Body of pancreas (tissue), 4 donors: ENCODE measurements at regions not wholly inside any gene's neighbourhood (a gene's known extent, or its start where the extent isn't known, plus 50 kb on each side); places are given as distances from the start of the nearest gene placed in this dataset.

Experiments used
- ATAC-seq: fragments of 150-250 bp; one replicate; pipeline ENCODE4 v1.9.1; 2016
- DNase-seq, 4 donors: peaks; one replicate each; pipeline ENCODE4 v3.0.0-alpha.2; 2019
- H3K27ac ChIP-seq, 4 donors: fragments of 200-600 bp; sonication (generic); 1 replicate in 3 of 4; 2 replicates in 1 of 4; pipeline versions ENCODE4 v1.5.1 to v1.6.1; 2016 to 2019; ENCODE audit warnings: mild to moderate bottlenecking in 1 of 4, mixed read lengths in 1 of 4, moderate library complexity in 1 of 4
- H3K27me3 ChIP-seq, 2 donors: fragments of 200-600 bp; sonication (generic); one replicate each; pipeline ENCODE4 v1.6.0; 2016; ENCODE audit warnings: mild to moderate bottlenecking in 1 of 2
- H3K36me3 ChIP-seq, 2 donors: fragments of 200-600 bp; sonication (generic); replicated peaks in 1 of 2; 2 replicates each; pipeline ENCODE4 v1.5.1; 2016; ENCODE audit warnings: low read depth in 2 of 2; ENCODE audit not compliant: insufficient read depth in 1 of 2
- H3K4me1 ChIP-seq: fragments of 200-600 bp; sonication (generic); one replicate; pipeline ENCODE4 v1.6.0; 2016
- H3K4me3 ChIP-seq, 2 donors: fragments of 200-600 bp; sonication (generic); 1 replicate in 1 of 2; 2 replicates in 1 of 2; pipeline ENCODE4 v1.5.1; 2016 to 2019
- H3K9me3 ChIP-seq, 3 donors: fragments of 200-600 bp; sonication (generic); 1 replicate in 2 of 3; 2 replicates in 1 of 3; pipeline ENCODE4 v1.5.1; 2016
- POLR2A ChIP-seq, 3 donors: fragments of 450-650 bp; IDR thresholded peaks; one replicate each; pipeline ENCODE4 v1.6.1; 2016; ENCODE audit warnings: antibody characterized with exemption in 3 of 3, mild to moderate bottlenecking in 2 of 3
- WGBS, 2 donors: methylation state at CpG; one replicate each; pipeline ENCODE4 v1.1.5; 2017; 5-methylcytosine and 5-hydroxymethylcytosine counted together
- intact Hi-C: fragments of 100-400 bp; cut with DNase I; formaldehyde crosslinking; loops from one replicate; pipeline ENCODE4 v1.15.1; 2023
- TF ChIP-seq, protein P1 (sequence below), 7 experiments: fragments of 450-650 bp in 4 of 7; fragments of 200-600 bp in 3 of 7; sonication (generic) in 3 of 7; IDR thresholded peaks; one replicate each; pipeline ENCODE4 v1.5.1; 2016 to 2019; ENCODE audit warnings: antibody characterized with exemption in 7 of 7

DNA sequence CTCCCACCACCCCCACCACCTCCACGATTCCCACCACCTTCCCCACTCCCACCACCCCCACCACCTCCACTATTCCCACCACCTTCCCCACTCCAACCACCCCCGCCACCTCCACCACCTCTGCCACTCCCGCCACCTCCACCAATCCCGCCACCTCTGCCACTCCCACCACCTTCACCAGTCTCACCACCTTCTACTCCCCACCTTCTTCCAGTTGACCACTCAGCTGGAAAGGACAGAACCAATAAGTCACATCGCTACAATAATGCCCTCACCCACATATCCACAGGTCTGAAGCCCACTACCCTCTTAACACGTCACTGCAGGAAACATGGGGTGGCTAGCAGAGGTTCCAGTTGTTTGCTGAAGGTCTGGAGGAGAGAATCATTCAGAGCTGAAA lies 93.5 kb upstream of the PAX2 start:
- no peak overlapping the region for H3K27ac ChIP-seq
- no peak for DNase-seq
- no peak for ATAC-seq
- peaks cover 0 to 22% of the 10 kb centered on the region in 2 donors for H3K27me3 ChIP-seq
- H3K4me1 ChIP-seq: peaks cover 30% of the 10 kb centered on the region
- no peak overlapping the region for H3K4me3 ChIP-seq
- TF ChIP-seq, protein P1, sequence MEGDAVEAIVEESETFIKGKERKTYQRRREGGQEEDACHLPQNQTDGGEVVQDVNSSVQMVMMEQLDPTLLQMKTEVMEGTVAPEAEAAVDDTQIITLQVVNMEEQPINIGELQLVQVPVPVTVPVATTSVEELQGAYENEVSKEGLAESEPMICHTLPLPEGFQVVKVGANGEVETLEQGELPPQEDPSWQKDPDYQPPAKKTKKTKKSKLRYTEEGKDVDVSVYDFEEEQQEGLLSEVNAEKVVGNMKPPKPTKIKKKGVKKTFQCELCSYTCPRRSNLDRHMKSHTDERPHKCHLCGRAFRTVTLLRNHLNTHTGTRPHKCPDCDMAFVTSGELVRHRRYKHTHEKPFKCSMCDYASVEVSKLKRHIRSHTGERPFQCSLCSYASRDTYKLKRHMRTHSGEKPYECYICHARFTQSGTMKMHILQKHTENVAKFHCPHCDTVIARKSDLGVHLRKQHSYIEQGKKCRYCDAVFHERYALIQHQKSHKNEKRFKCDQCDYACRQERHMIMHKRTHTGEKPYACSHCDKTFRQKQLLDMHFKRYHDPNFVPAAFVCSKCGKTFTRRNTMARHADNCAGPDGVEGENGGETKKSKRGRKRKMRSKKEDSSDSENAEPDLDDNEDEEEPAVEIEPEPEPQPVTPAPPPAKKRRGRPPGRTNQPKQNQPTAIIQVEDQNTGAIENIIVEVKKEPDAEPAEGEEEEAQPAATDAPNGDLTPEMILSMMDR (IDR thresholded peaks at IDR 0.05): no peak
- no peak for TF ChIP-seq POLR2A (IDR thresholded peaks at IDR 0.05)
- H3K9me3 ChIP-seq: no peaks in the 10 kb centered on the region
- intact Hi-C loops: no loop called here
- H3K36me3 ChIP-seq: no peaks in the 10 kb centered on the region
- 69 to 70% methylated on average over 4 of the region's 6 CpGs for WGBS, 2 donors

DNA sequence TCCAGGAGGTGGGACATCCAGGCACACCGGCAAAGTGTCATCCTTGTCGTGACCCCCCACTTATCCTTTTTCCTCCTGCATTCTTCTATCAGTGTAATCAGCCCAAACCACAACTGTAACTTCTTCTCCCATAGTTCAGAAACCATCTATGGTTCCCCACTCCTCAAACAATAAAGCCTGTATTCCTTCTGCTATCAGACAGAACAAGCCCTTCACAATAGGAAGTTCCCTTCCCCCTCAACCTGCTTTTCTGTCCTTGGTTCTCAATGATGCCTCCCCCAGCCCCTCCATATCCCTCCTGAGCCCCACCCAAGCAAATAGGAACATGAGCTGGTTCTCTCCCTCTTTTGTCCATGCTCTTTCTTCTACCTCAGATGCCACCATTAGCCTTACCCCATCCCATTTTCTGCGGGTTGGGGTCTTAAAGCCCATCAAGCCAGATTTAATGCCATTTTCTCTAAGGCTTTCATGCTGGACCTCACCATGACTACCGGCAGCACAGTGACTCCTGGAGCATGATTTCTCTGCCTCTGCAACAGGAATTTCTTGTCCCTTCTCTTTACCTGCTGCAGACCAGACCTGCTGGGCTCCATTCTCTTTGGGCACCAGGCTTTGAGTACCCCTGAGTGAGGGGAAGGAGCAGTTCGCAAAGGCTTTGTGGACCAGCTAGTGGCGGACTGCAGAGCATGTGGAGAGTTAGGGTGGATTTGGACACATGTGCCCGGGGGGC lies 92.8 kb upstream of the PAX2 start:
- H3K27me3 ChIP-seq: peaks cover 0 to 29% of the 10 kb centered on the region in 2 donors
- DNase-seq (no peak), ATAC-seq (no peak)
- H3K4me1 ChIP-seq: peaks cover 31% of the 10 kb centered on the region
- intact Hi-C loops: no loop called here
- no peak overlapping the region for H3K27ac ChIP-seq
- H3K4me3 ChIP-seq: no peak overlapping the region
- WGBS, 2 donors: 37 to 47% methylated on average over 7 of the region's 7 CpGs
- no peaks in the 10 kb centered on the region for H3K9me3 ChIP-seq
- TF ChIP-seq, protein P1 (IDR thresholded peaks at IDR 0.05): no peak
- TF ChIP-seq POLR2A (IDR thresholded peaks at IDR 0.05): no peak
- H3K36me3 ChIP-seq: no peaks in the 10 kb centered on the region

DNA sequence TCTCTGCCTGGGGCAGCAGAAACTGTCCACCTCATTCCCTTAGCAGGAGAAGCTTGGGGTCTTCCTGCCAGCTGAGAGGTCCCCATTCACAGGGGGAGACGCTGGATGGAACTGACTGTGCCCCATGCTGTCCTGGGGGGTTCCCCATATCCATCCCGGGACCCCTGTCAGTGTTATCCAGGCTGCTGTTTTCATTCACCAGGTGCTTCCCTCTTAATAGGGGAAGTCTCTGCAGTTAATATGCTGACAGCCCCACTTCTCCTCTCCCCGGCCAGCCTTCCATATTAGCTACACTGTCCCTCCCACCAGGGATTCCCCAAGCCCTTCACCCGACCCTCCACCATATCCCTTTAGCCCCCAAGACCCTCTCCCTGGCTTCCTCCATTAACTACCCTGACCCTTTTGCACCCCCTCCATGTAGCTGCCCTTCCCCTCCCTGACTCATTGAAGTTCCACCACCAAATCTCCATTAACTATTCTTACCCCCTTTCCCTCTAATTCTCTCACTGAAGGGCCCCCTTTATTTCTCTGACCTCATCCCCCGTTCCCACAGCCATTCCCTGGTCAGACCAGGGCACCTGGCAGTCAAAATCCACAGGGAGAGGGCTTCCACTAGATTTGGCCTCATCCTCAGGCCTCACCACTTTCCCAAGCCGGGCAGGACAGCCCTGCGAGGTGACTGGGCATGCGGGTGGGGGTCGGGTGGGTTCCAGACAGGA lies 92.0 kb upstream of the PAX2 start:
- WGBS, 2 donors: 7 to 9% methylated on average over 8 to 9 of the region's 9 CpGs
- H3K36me3 ChIP-seq: no peaks in the 10 kb centered on the region
- no peak overlapping the region for H3K27ac ChIP-seq
- no peak for TF ChIP-seq POLR2A (IDR thresholded peaks at IDR 0.05)
- TF ChIP-seq, protein P1 (IDR thresholded peaks at IDR 0.05): no peak
- H3K27me3 ChIP-seq: peaks cover 0 to 37% of the 10 kb centered on the region in 2 donors
- H3K9me3 ChIP-seq: no peaks in the 10 kb centered on the region
- no peak for DNase-seq
- intact Hi-C loops: no loop called here
- ATAC-seq: no peak
- peaks cover 31% of the 10 kb centered on the region for H3K4me1 ChIP-seq
- H3K4me3 ChIP-seq: no peak overlapping the region

DNA sequence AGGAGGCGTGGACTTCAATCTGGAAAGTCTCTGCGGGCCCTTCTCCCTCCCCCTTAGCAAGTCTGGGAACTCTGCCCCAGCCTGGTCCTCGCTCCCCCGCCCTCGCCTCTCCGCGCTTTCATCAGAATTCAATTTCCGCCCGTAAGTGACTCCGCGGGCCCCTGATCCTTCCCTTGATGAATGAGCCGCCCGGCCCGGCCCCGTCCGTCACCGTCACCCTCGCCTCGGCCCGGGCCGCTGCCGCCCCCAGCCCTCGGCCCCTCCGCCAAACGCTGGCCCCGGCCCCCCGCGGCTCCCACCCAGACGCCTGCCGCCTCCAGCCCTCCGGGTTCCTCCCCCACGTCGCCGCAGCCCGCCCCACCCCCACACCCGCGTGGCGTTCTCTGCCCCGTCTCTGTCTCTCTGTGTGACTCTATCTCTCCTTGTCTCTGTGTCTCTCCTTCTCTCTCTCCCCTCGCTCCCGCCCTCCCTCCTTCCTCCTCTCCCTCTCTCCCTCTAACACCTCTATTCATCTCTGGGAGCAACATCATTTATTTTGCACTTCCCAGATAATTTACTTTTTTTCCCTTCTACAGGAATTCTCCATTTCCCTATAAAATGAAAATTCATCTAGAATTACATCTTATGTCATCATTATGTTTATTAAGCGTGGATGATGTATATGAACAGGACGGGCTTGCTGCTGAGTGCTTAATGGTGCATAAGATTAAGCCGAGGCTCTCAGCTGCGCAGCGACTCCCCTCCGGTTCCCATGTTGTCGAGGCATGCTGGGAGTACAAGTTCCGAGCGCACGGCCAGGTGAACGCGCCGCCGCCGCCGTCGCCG lies 91.2 kb upstream of the PAX2 start:
- no peaks in the 10 kb centered on the region for H3K9me3 ChIP-seq
- peaks cover 32% of the 10 kb centered on the region for H3K4me1 ChIP-seq
- TF ChIP-seq POLR2A (IDR thresholded peaks at IDR 0.05): no peak
- TF ChIP-seq, protein P1 (IDR thresholded peaks at IDR 0.05): no peak
- DNase-seq (no peak), ATAC-seq (no peak)
- H3K27ac ChIP-seq: no peak overlapping the region
- H3K36me3 ChIP-seq: no peaks in the 10 kb centered on the region
- H3K4me3 ChIP-seq: no peak overlapping the region
- H3K27me3 ChIP-seq: peaks cover 0 to 45% of the 10 kb centered on the region in 2 donors
- 3 to 6% methylated on average over 39 to 59 of the region's 59 CpGs for WGBS, 2 donors
- intact Hi-C loops: no loop called here
